ENCODE measurements at regions not wholly inside any gene's neighbourhood (a gene's known extent, or its start where the extent isn't known, plus 50 kb on each side); places are given as distances from the start of the nearest gene placed in this dataset.
"Not testable (repeated sequence)": the region's sequence is repeated elsewhere in the genome, so short reads cannot be mapped to it uniquely, and the experiment has no call there.

GRCh38 chr4:19155568-19155967, 1096.1 kb upstream of the SLIT2 start:
- Histone ChIP-seq H3K36me3 (ENCODE audit: control insufficient read depth in 2 of 2, extremely low read depth in 1 of 2, insufficient read depth in 2 of 2, low read length in 2 of 2) (no peaks in the 10 kb centered on the region), H3K9ac (replicated peaks; ENCODE audit: extremely low read depth, insufficient read depth, low read length) (no peak overlapping the region), H3K4me3 (replicated peaks in 1 of 3; ENCODE audit: insufficient read depth in 1 of 3, low read depth in 1 of 3, low read length in 3 of 3) (no peak overlapping the region), H3K9me3 (replicated peaks; ENCODE audit: control insufficient read depth, insufficient read depth, low read length) (no peaks in the 10 kb centered on the region), H3K4me2 (ENCODE audit: insufficient read depth, low read length) (no peak overlapping the region), H3K9me1 (replicated peaks; ENCODE audit: control insufficient read depth, extremely low read depth, insufficient read depth, low read length) (no peaks in the 10 kb centered on the region), H2AFZ (ENCODE audit: low read depth, low read length) (no peak overlapping the region), H4K20me1 (replicated peaks; ENCODE audit: control insufficient read depth, extremely low read depth, insufficient read depth, low read length) (no peaks in the 10 kb centered on the region), H3K27me3 (ENCODE audit: control insufficient read depth in 2 of 2, insufficient read depth in 2 of 2, low read length in 2 of 2) (no peaks in the 10 kb centered on the region), H3K79me2 (ENCODE audit: control insufficient read depth, insufficient read depth, low read length) (no peaks in the 10 kb centered on the region), H3K4me1 (ENCODE audit: control insufficient read depth, extremely low read depth, insufficient read depth, low read length) (no peaks in the 10 kb centered on the region), H3K27ac (ENCODE audit: insufficient read depth, low read depth, low read length) (no peak overlapping the region)
- TF ChIP-seq, protein P1, sequence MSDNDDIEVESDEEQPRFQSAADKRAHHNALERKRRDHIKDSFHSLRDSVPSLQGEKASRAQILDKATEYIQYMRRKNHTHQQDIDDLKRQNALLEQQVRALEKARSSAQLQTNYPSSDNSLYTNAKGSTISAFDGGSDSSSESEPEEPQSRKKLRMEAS (IDR thresholded peaks at IDR 0.05; ENCODE audit: insufficient read depth, insufficient read length), result no peak
- TF ChIP-seq MYC (IDR thresholded peaks at IDR 0.05; ENCODE audit: low read depth, low read length) (no peak), GATA2 (IDR thresholded peaks at IDR 0.05; ENCODE audit: insufficient read depth, insufficient read length, low read depth, low read length) (no peak), FOS (IDR thresholded peaks at IDR 0.05; ENCODE audit: borderline replicate concordance, insufficient read depth, low read length) (no peak), POLR2AphosphoS5 (IDR thresholded peaks at IDR 0.05; ENCODE audit: insufficient read depth, low read depth, low read length) (no peak), POLR2A (IDR thresholded peaks at IDR 0.05; ENCODE audit: low read depth, low read length) (no peak), JUN (IDR thresholded peaks at IDR 0.05; ENCODE audit: borderline replicate concordance, insufficient read depth, insufficient read length, low read depth) (no peak), EZH2 (IDR thresholded peaks at IDR 0.05; ENCODE audit: borderline replicate concordance, low read depth, low read length, severe bottlenecking) (no peak)
- TF ChIP-seq, protein P2, sequence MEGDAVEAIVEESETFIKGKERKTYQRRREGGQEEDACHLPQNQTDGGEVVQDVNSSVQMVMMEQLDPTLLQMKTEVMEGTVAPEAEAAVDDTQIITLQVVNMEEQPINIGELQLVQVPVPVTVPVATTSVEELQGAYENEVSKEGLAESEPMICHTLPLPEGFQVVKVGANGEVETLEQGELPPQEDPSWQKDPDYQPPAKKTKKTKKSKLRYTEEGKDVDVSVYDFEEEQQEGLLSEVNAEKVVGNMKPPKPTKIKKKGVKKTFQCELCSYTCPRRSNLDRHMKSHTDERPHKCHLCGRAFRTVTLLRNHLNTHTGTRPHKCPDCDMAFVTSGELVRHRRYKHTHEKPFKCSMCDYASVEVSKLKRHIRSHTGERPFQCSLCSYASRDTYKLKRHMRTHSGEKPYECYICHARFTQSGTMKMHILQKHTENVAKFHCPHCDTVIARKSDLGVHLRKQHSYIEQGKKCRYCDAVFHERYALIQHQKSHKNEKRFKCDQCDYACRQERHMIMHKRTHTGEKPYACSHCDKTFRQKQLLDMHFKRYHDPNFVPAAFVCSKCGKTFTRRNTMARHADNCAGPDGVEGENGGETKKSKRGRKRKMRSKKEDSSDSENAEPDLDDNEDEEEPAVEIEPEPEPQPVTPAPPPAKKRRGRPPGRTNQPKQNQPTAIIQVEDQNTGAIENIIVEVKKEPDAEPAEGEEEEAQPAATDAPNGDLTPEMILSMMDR (IDR thresholded peaks at IDR 0.05; ENCODE audit: extremely low read depth in 1 of 2, insufficient read depth in 1 of 2, low read depth in 1 of 2, low read length in 2 of 2), result no peak
- FAIRE-seq (no peak), DNase-seq (ENCODE audit: low read depth, low spot score) (no peak)
- intact Hi-C loops (cut with micrococcal nuclease), result no loop called here
- dilution Hi-C loops (cut with MboI; ENCODE audit: extremely low pct_ligation_motif_present, low sequenced_read_pairs), result no loop called here
- POLR2A ChIA-PET, result no interaction called here
- BruUV-seq (replicated peaks), result no TSS peak
- CTCF ChIA-PET, result no interaction called here

DNA sequence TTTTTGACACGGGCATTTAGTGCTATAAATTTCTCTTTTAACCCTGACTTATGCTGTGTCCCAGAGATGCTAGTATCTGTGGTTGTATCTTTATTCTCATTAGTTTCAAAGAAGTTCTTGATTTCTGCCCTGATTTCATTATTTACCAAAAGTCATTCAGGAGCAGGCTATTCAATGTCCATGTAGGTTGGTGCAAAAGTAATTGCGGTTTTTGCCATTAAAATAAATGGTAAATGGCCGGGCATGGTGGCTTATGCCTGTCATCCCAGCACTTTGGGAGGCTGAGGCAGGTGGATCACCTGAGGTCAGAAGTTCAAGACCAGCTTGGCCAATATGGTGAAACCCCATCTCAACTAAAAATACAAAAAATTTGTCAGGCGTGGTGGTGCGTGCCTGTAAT, 1097.4 kb upstream of the SLIT2 start:
- H3K27ac ChIP-seq (ENCODE audit: insufficient read depth, low read depth, low read length); CTCF ChIA-PET; H3K9ac ChIP-seq (replicated peaks; ENCODE audit: extremely low read depth, insufficient read depth, low read length); DNase-seq (ENCODE audit: low read depth, low spot score); H3K4me3 ChIP-seq (replicated peaks in 1 of 3; ENCODE audit: insufficient read depth in 1 of 3, low read depth in 1 of 3, low read length in 3 of 3); dilution Hi-C loops (cut with MboI; ENCODE audit: extremely low pct_ligation_motif_present, low sequenced_read_pairs); H4K20me1 ChIP-seq (replicated peaks; ENCODE audit: control insufficient read depth, extremely low read depth, insufficient read depth, low read length); H3K4me2 ChIP-seq (ENCODE audit: insufficient read depth, low read length); H2AFZ ChIP-seq (ENCODE audit: low read depth, low read length); H3K27me3 ChIP-seq (ENCODE audit: control insufficient read depth in 2 of 2, insufficient read depth in 2 of 2, low read length in 2 of 2); BruUV-seq (replicated peaks); FAIRE-seq; H3K9me3 ChIP-seq (replicated peaks; ENCODE audit: control insufficient read depth, insufficient read depth, low read length); H3K9me1 ChIP-seq (replicated peaks; ENCODE audit: control insufficient read depth, extremely low read depth, insufficient read depth, low read length); H3K36me3 ChIP-seq (ENCODE audit: control insufficient read depth in 2 of 2, extremely low read depth in 1 of 2, insufficient read depth in 2 of 2, low read length in 2 of 2); intact Hi-C loops (cut with micrococcal nuclease); H3K79me2 ChIP-seq (ENCODE audit: control insufficient read depth, insufficient read depth, low read length); H3K4me1 ChIP-seq (ENCODE audit: control insufficient read depth, extremely low read depth, insufficient read depth, low read length); POLR2A ChIA-PET: not testable (repeated sequence)

Measured in endothelial cell of umbilical vein (primary cell).